SU-DHL-6 (cell line): ENCODE measurements at regions not wholly inside any gene's neighbourhood (a gene's known extent, or its start where the extent isn't known, plus 50 kb on each side); places are given as distances from the start of the nearest gene placed in this dataset.

Experiments used
- EZH2phosphoT487 ChIP-seq: fragments of 200-600 bp; sonication (generic), shearing (Covaris generic); conservative IDR thresholded peaks from 2 replicates; pipeline ENCODE4 v1.6.1; 2018; ENCODE audit warnings: mild to moderate bottlenecking, antibody characterized with exemption, low read length, moderate library complexity, mixed read lengths
- TF ChIP-seq, protein P1 (sequence below): fragments of 200-600 bp; sonication (generic); IDR thresholded peaks from one replicate; pipeline ENCODE4 v1.5.1; 2017; ENCODE audit warnings: antibody characterized with exemption, mild to moderate bottlenecking, low read length, moderate library complexity; ENCODE audit not compliant: insufficient read depth, poor library complexity, severe bottlenecking

DNA sequence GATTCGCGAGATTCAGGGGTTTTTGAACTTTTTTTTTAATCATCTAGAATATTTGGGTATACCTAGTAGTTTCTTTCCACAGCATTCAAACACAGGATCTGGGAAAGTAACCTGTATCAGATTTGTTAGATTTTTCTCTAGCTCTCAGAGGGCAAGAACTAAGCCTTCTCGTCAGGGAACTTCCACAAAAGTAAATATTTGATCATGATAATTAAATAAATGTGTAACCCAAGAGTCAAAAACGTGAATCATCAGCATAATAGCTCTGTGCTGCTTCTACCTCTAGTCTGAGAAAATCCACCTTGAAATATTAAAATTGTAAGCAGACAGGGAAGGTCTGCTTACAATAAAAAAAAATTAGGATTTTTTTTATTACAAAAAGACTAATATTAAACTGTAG is 225.7 kb upstream of the SPOPL start:
- no peak for TF ChIP-seq EZH2phosphoT487
- TF ChIP-seq, protein P1, sequence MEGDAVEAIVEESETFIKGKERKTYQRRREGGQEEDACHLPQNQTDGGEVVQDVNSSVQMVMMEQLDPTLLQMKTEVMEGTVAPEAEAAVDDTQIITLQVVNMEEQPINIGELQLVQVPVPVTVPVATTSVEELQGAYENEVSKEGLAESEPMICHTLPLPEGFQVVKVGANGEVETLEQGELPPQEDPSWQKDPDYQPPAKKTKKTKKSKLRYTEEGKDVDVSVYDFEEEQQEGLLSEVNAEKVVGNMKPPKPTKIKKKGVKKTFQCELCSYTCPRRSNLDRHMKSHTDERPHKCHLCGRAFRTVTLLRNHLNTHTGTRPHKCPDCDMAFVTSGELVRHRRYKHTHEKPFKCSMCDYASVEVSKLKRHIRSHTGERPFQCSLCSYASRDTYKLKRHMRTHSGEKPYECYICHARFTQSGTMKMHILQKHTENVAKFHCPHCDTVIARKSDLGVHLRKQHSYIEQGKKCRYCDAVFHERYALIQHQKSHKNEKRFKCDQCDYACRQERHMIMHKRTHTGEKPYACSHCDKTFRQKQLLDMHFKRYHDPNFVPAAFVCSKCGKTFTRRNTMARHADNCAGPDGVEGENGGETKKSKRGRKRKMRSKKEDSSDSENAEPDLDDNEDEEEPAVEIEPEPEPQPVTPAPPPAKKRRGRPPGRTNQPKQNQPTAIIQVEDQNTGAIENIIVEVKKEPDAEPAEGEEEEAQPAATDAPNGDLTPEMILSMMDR = no peak
